ENCODE measurements at regions not wholly inside any gene's neighbourhood (a gene's known extent, or its start where the extent isn't known, plus 50 kb on each side); places are given as distances from the start of the nearest gene placed in this dataset.

GRCh38 chr11:23759489-23759888, 737.4 kb upstream of the LUZP2 start:
- TF ChIP-seq CTCF (conservative IDR thresholded peaks at IDR 0.05 in 1 of 2, IDR thresholded peaks at IDR 0.05 in 1 of 2; ENCODE audit: low read depth in 1 of 2, low read length in 2 of 2) (no peak), EZH2 (IDR thresholded peaks at IDR 0.05; ENCODE audit: low read length, missing control alignments) (no peak)
